Adrenal gland (tissue), 5 donors: ENCODE measurements at regions not wholly inside any gene's neighbourhood (a gene's known extent, or its start where the extent isn't known, plus 50 kb on each side); places are given as distances from the start of the nearest gene placed in this dataset.

ENCODE experiments used
- POLR2A ChIP-seq, 2 donors: fragments of 450-650 bp; IDR thresholded peaks; one replicate each; pipeline ENCODE4 v1.6.1; 2017; ENCODE audit warnings: antibody characterized with exemption in 2 of 2, mild to moderate bottlenecking in 2 of 2, moderate library complexity in 1 of 2
- TF ChIP-seq, protein P1 (sequence below), 6 experiments: fragments of 450-650 bp in 4 of 6; fragments of 200-600 bp in 2 of 6; sonication (generic) in 1 of 6; IDR thresholded peaks; 1 replicate in 5 of 6; 2 replicates in 1 of 6; pipeline versions ENCODE4 v1.5.1 to v1.8.0; 2016 to 2021; ENCODE audit warnings: antibody characterized with exemption in 6 of 6, mild to moderate bottlenecking in 2 of 6, moderate library complexity in 1 of 6
- donor health status: DM: no; HTN: no; CAD: no.

DNA sequence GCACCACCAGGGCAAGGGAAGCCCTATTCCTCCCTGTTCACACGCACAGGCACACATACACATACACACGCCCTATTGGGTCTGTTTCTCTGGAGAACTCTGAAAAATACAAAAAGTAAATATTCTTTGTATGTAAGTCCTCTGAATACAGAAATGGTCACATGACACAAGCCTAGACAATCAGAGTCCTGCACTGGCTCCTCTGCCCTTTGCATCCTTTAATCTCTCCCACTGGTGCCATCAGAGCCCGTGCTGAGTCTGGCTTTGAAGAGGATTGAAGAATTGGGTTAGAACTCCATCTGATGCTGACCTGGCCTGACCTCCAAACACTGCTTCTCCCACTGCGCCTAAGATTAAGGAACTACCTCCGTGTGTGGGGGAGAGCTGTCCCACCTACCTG, 273.2 kb upstream of the TBX3 start:
- TF ChIP-seq, protein P1, sequence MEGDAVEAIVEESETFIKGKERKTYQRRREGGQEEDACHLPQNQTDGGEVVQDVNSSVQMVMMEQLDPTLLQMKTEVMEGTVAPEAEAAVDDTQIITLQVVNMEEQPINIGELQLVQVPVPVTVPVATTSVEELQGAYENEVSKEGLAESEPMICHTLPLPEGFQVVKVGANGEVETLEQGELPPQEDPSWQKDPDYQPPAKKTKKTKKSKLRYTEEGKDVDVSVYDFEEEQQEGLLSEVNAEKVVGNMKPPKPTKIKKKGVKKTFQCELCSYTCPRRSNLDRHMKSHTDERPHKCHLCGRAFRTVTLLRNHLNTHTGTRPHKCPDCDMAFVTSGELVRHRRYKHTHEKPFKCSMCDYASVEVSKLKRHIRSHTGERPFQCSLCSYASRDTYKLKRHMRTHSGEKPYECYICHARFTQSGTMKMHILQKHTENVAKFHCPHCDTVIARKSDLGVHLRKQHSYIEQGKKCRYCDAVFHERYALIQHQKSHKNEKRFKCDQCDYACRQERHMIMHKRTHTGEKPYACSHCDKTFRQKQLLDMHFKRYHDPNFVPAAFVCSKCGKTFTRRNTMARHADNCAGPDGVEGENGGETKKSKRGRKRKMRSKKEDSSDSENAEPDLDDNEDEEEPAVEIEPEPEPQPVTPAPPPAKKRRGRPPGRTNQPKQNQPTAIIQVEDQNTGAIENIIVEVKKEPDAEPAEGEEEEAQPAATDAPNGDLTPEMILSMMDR (IDR thresholded peaks at IDR 0.05): no peak
- TF ChIP-seq POLR2A (IDR thresholded peaks at IDR 0.05): no peak
